HCT116 (cell line): ENCODE measurements at regions not wholly inside any gene's neighbourhood (a gene's known extent, or its start where the extent isn't known, plus 50 kb on each side); places are given as distances from the start of the nearest gene placed in this dataset.

Experiments used
- ATAC-seq: fragments of 200-7000 bp; cut with Tn5 transposase; 2 replicates; pipeline ENCODE4 v1.9.1; 2020; ENCODE audit warnings: mild to moderate bottlenecking, moderate library complexity
- BruUV-seq: library from RNA; stranded (reverse); fragments of 400-500 nt; replicated peaks from 2 replicates; lab custom pipeline; 2021; lab: Mats Ljungman, UMichigan
- CTCF ChIA-PET: fragments of 300-600 bp; sonication (Branson Sonifier 250); formaldehyde crosslinking; loops from one replicate; lab custom pipeline; 2021; ENCODE audit warnings: antibody characterized with exemption; lab: Charles Lee
- POLR2A ChIA-PET: fragments of 300-600, 350-600 bp; sonication (Branson Sonifier 250); formaldehyde crosslinking; loops from one replicate; lab custom pipeline; 2021; ENCODE audit warnings: antibody characterized with exemption; lab: Charles Lee
- RAD21 ChIA-PET, 2 experiments: fragments of 300-600 bp; sonication (Branson Sonifier 250); formaldehyde crosslinking; loops; one replicate each; lab custom pipeline; 2023; ENCODE audit warnings: low total read pairs in 2 of 2; ENCODE audit not compliant: uncharacterized antibody in 2 of 2, unreplicated experiment in 2 of 2, low non-redundant PET in 1 of 2; lab: Charles Lee
- DNase-seq: peaks from one replicate; pipeline ENCODE4 v3.0.0-alpha.2; 2010; ENCODE audit warnings: low read depth, low spot score
- H2AFZ ChIP-seq: fragments of 200-600 bp; shearing (Covaris generic), sonication (generic); 2 replicates; pipeline ENCODE4 v1.6.1; 2017; ENCODE audit warnings: low read depth, mixed run types, mixed read lengths, antibody characterized with exemption, low read length; ENCODE audit not compliant: poor library complexity, severe bottlenecking
- H3K27ac ChIP-seq: 2 replicates; pipeline ENCODE4 v1.5.1; 2012; ENCODE audit warnings: low read depth, low read length
- H3K27me3 ChIP-seq: fragments of 200-600 bp; sonication (generic); 2 replicates; pipeline ENCODE4 v1.6.1; 2016; ENCODE audit warnings: mixed run types, low read length, mixed read lengths; ENCODE audit not compliant: insufficient read depth
- H3K36me3 ChIP-seq, 2 experiments: fragments of 200-500 bp in 1 of 2; fragments of 200-600 bp in 1 of 2; sonication (Bioruptor generic) in 1 of 2; sonication (generic) in 1 of 2; 2 replicates each; pipeline versions ENCODE4 v1.5.1 to v1.6.1; 2014 to 2016; ENCODE audit warnings: low read length in 2 of 2, inconsistent platforms in 1 of 2, mixed read lengths in 1 of 2, mixed run types in 1 of 2; ENCODE audit not compliant: insufficient read depth in 2 of 2, control insufficient read depth in 1 of 2
- H3K4me1 ChIP-seq, 2 experiments: fragments of 200-600 bp in 1 of 2; sonication (generic) in 1 of 2; 2 replicates each; pipeline versions ENCODE4 v1.5.1 to v1.6.1; 2012 to 2017; ENCODE audit warnings: low read length in 2 of 2, inconsistent platforms in 1 of 2, mild to moderate bottlenecking in 1 of 2, mixed read lengths in 1 of 2, mixed run types in 1 of 2, moderate library complexity in 1 of 2; ENCODE audit not compliant: insufficient read depth in 2 of 2, control insufficient read depth in 1 of 2
- H3K4me2 ChIP-seq: fragments of 200-600 bp; sonication (generic); 2 replicates; pipeline ENCODE4 v1.6.1; 2017; ENCODE audit warnings: mixed run types, low read length, mixed read lengths
- H3K4me3 ChIP-seq, 2 experiments: fragments of 200-600 bp in 1 of 2; sonication (generic) in 1 of 2; replicated peaks in 1 of 2; 2 replicates each; pipeline ENCODE4 v1.5.1; 2011 to 2016; ENCODE audit warnings: low read length in 2 of 2, control low read depth in 1 of 2, low read depth in 1 of 2, mild to moderate bottlenecking in 1 of 2, mixed read lengths in 1 of 2, mixed run types in 1 of 2
- H3K79me2 ChIP-seq: fragments of 200-600 bp; sonication (generic); 2 replicates; pipeline ENCODE4 v1.6.1; 2017; ENCODE audit warnings: mild to moderate bottlenecking, mixed run types, low read length, moderate library complexity, mixed read lengths; ENCODE audit not compliant: insufficient read depth
- H3K9ac ChIP-seq: fragments of 200-600 bp; sonication (generic); 2 replicates; pipeline ENCODE4 v1.6.1; 2016; ENCODE audit warnings: low read length, mixed read lengths
- H3K9me2 ChIP-seq: fragments of 200-600 bp; sonication (generic), shearing (Covaris generic); 2 replicates; pipeline ENCODE4 v1.6.1; 2017; ENCODE audit warnings: mixed run types, mild to moderate bottlenecking, moderate library complexity; ENCODE audit not compliant: insufficient read depth
- H3K9me3 ChIP-seq, 2 experiments: fragments of 200-500 bp in 1 of 2; fragments of 200-600 bp in 1 of 2; sonication (Bioruptor generic) in 1 of 2; sonication (generic) in 1 of 2; 2 replicates each; pipeline ENCODE4 v1.6.1; 2014 to 2017; ENCODE audit warnings: low read length in 2 of 2, mixed read lengths in 2 of 2, inconsistent platforms in 1 of 2, low read depth in 1 of 2, mild to moderate bottlenecking in 1 of 2, mixed run types in 1 of 2, moderate library complexity in 1 of 2; ENCODE audit not compliant: control insufficient read depth in 1 of 2, insufficient read depth in 1 of 2
- H4K20me1 ChIP-seq: fragments of 200-600 bp; sonication (generic), shearing (Covaris generic); 2 replicates; pipeline ENCODE4 v1.6.1; 2017; ENCODE audit warnings: mixed run types, mild to moderate bottlenecking, moderate library complexity; ENCODE audit not compliant: insufficient read depth
- ATF3 ChIP-seq: IDR thresholded peaks from 2 replicates; pipeline ENCODE4 v1.6.1; 2012
- CBX3 ChIP-seq: IDR thresholded peaks from 2 replicates; pipeline ENCODE4 v1.6.1; 2012; ENCODE audit warnings: low read depth
- CEBPB ChIP-seq: IDR thresholded peaks from 2 replicates; pipeline ENCODE4 v1.6.1; 2012; ENCODE audit warnings: low read depth
- CTCF ChIP-seq, 3 experiments: fragments of 200-600 bp in 1 of 3; sonication (generic) in 1 of 3; IDR thresholded peaks in 2 of 3; conservative IDR thresholded peaks in 1 of 3; 2 replicates each; pipeline ENCODE4 v1.5.1; 2012 to 2017; ENCODE audit warnings: low read depth in 2 of 3, low read length in 2 of 3, antibody characterized with exemption in 1 of 3, borderline replicate concordance in 1 of 3, control low read depth in 1 of 3, mild to moderate bottlenecking in 1 of 3, mixed read lengths in 1 of 3, mixed run types in 1 of 3, moderate library complexity in 1 of 3; ENCODE audit not compliant: insufficient read depth in 1 of 3
- EGR1 ChIP-seq: IDR thresholded peaks from 2 replicates; pipeline ENCODE4 v1.6.1; 2012; ENCODE audit warnings: low read depth
- ELF1 ChIP-seq: IDR thresholded peaks from 2 replicates; pipeline ENCODE4 v1.6.1; 2012; ENCODE audit warnings: low read depth, borderline replicate concordance
- EZH2 ChIP-seq: fragments of 200-600 bp; sonication (generic); IDR thresholded peaks from 2 replicates; pipeline ENCODE4 v1.6.1; 2017; ENCODE audit warnings: antibody characterized with exemption, mixed run types
- JUND ChIP-seq: IDR thresholded peaks from 2 replicates; pipeline ENCODE4 v1.6.1; 2012
- POLR2A ChIP-seq: IDR thresholded peaks from 2 replicates; pipeline ENCODE4 v1.7.0; 2011; ENCODE audit warnings: borderline replicate concordance; ENCODE audit not compliant: insufficient read depth, insufficient read length; ENCODE audit errors: extremely low read depth
- POLR2AphosphoS5 ChIP-seq: IDR thresholded peaks from 2 replicates; pipeline ENCODE4 v1.6.1; 2011; ENCODE audit warnings: mild to moderate bottlenecking, low read depth, low read length, moderate library complexity
- RAD21 ChIP-seq: IDR thresholded peaks from 2 replicates; pipeline ENCODE4 v1.6.1; 2012; ENCODE audit warnings: low read depth, mild to moderate bottlenecking
- REST ChIP-seq: IDR thresholded peaks from 2 replicates; pipeline ENCODE4 v1.6.1; 2012; ENCODE audit warnings: low read depth
- SIN3A ChIP-seq: IDR thresholded peaks from 2 replicates; pipeline ENCODE4 v1.6.1; 2012; ENCODE audit warnings: low read depth
- SP1 ChIP-seq: IDR thresholded peaks from 2 replicates; pipeline ENCODE4 v1.6.1; 2012; ENCODE audit warnings: low read depth
- SRF ChIP-seq: IDR thresholded peaks from 2 replicates; pipeline ENCODE4 v1.6.1; 2012; ENCODE audit warnings: low read depth
- TCF7L2 ChIP-seq: IDR thresholded peaks from 2 replicates; pipeline ENCODE4 v1.7.0; 2011; ENCODE audit warnings: borderline replicate concordance, inconsistent platforms; ENCODE audit not compliant: insufficient read depth, insufficient read length; ENCODE audit errors: extremely low read depth
- YY1 ChIP-seq: IDR thresholded peaks from 2 replicates; pipeline ENCODE4 v1.6.1; 2011; ENCODE audit warnings: low read length, low read depth, moderate library complexity, mild to moderate bottlenecking; ENCODE audit not compliant: insufficient replicate concordance; ENCODE audit errors: extremely low read depth
- ZNF274 ChIP-seq: fragments of 200-500 bp; sonication (Bioruptor generic); IDR thresholded peaks from 2 replicates; pipeline ENCODE4 v1.6.1; 2014; ENCODE audit warnings: mild to moderate bottlenecking, low read depth, low read length, inconsistent platforms
- intact Hi-C: fragments of 100-400 bp; cut with micrococcal nuclease; formaldehyde crosslinking; loops from 2 replicates; pipeline ENCODE4 v1.10.0; 2022

GRCh38 chr5:6822068-6822467 lies 108.8 kb downstream of the TENT4A start:
- Histone ChIP-seq H3K9me3 (peaks cover 0 to 12% of the 10 kb centered on the region in 2 experiments; a peak in 1 of 4 replicates), H2AFZ (no peak overlapping the region), H3K27ac (no peak overlapping the region), H3K9me2 (no peaks in the 10 kb centered on the region)
- no peak for DNase-seq
- no TSS peak for BruUV-seq
- RAD21 ChIA-PET: no interaction called here
- TF ChIP-seq POLR2AphosphoS5: no peak
- no peak for TF ChIP-seq CBX3
- TF ChIP-seq EZH2: no peak
- no peak for TF ChIP-seq POLR2A
- TF ChIP-seq ELF1: no peak
- TF ChIP-seq RAD21: no peak
- no peak for TF ChIP-seq ATF3
- no peak for TF ChIP-seq SIN3A
- TF ChIP-seq JUND: no peak
- TF ChIP-seq ZNF274: no peak
- no peak for TF ChIP-seq CTCF (IDR thresholded peaks at IDR 0.05 in 2 of 3, conservative IDR thresholded peaks at IDR 0.05 in 1 of 3; ENCODE audit: borderline replicate concordance in 1 of 3, insufficient read depth in 1 of 3, low read depth in 2 of 3, low read length in 2 of 3)
- TF ChIP-seq EGR1: no peak
- no peak for TF ChIP-seq CEBPB
- TF ChIP-seq YY1: no peak
- TF ChIP-seq REST: no peak
- no peak for TF ChIP-seq TCF7L2
- no peak for TF ChIP-seq SRF
- no peak for TF ChIP-seq SP1
- TF ChIP-seq, all 23 proteins: peak for 0
- H3K27me3 ChIP-seq: no peaks in the 10 kb centered on the region
- CTCF ChIA-PET: no interaction called here
- ATAC-seq: no peak
- intact Hi-C loops: loop anchor here (10.0 kb wide), 1 partner anchor 933 kb away; no protein-coding TSS in a partner anchor
- POLR2A ChIA-PET: no interaction called here
- H3K36me3 ChIP-seq: no peaks in the 10 kb centered on the region
- H3K79me2 ChIP-seq: no peaks in the 10 kb centered on the region
- H3K4me1 ChIP-seq: no peaks in the 10 kb centered on the region
- no peaks in the 10 kb centered on the region for H4K20me1 ChIP-seq
- no peak overlapping the region for H3K4me2 ChIP-seq
- H3K9ac ChIP-seq: no peak overlapping the region
- no peak overlapping the region for H3K4me3 ChIP-seq
